ENCODE measurements at regions not wholly inside any gene's neighbourhood (a gene's known extent, or its start where the extent isn't known, plus 50 kb on each side); places are given as distances from the start of the nearest gene placed in this dataset.

- no peak for DNase-seq
These were observed 185.6 kb upstream of the POU5F2 start for GRCh38 chr5:93926831-93927620.

GRCh38 chr5:93925321-93925720 is 183.9 kb upstream of the POU5F2 start:
- no peak for DNase-seq

GRCh38 chr5:93924628-93925027 is 183.2 kb upstream of the POU5F2 start:
- no peak for DNase-seq

GRCh38 chr5:93922551-93922950 is 181.2 kb upstream of the POU5F2 start:
- DNase-seq, result no peak

- DNase-seq, result no peak
These were observed 179.6 kb upstream of the POU5F2 start for GRCh38 chr5:93921001-93921400.

GRCh38 chr5:93916872-93917271 is 175.5 kb upstream of the POU5F2 start:
- DNase-seq, result no peak

GRCh38 chr5:93915142-93915553 is 173.7 kb upstream of the POU5F2 start:
- DNase-seq, result no peak

GRCh38 chr5:93911609-93912008 is 170.2 kb upstream of the POU5F2 start:
- DNase-seq, result no peak

- DNase-seq, result no peak
These were observed 168.0 kb upstream of the POU5F2 start for GRCh38 chr5:93909356-93909755.

GRCh38 chr5:93904917-93905316 is 163.5 kb upstream of the POU5F2 start:
- DNase-seq, result no peak

- DNase-seq, result no peak
These were observed 160.9 kb upstream of the POU5F2 start for GRCh38 chr5:93902288-93902687.

- no peak for DNase-seq
These were observed 157.7 kb upstream of the POU5F2 start for GRCh38 chr5:93899026-93899600.

GRCh38 chr5:93894601-93895354 is 153.4 kb upstream of the POU5F2 start:
- DNase-seq, result peak; percentile 6

GRCh38 chr5:93893075-93893474 is 151.7 kb upstream of the POU5F2 start:
- DNase-seq, result no peak

- no peak for DNase-seq
These were observed 151.1 kb upstream of the POU5F2 start for GRCh38 chr5:93892481-93892880.

- peak; percentile 88 for DNase-seq
These were observed 150.4 kb upstream of the POU5F2 start for GRCh38 chr5:93891491-93892480.

- DNase-seq, result peak; percentile 85
These were observed 149.3 kb upstream of the POU5F2 start for GRCh38 chr5:93890657-93891056.

GRCh38 chr5:93887678-93888077 is 146.3 kb upstream of the POU5F2 start:
- DNase-seq, result no peak

GRCh38 chr5:93886917-93887361 is 145.5 kb upstream of the POU5F2 start:
- DNase-seq, result no peak

GRCh38 chr5:93886098-93886806 is 144.9 kb upstream of the POU5F2 start:
- no peak for DNase-seq

- no peak for DNase-seq
These were observed 142.9 kb upstream of the POU5F2 start for GRCh38 chr5:93884254-93884653.

- DNase-seq, result no peak
These were observed 142.1 kb upstream of the POU5F2 start for GRCh38 chr5:93883459-93883858.

Measured in DMS79 treated with DMSO at 0.1 percent for 48 hours (cell line).